HG03520 (cell line): ENCODE measurements at regions not wholly inside any gene's neighbourhood (a gene's known extent, or its start where the extent isn't known, plus 50 kb on each side); places are given as distances from the start of the nearest gene placed in this dataset.
"Not testable (repeated sequence)": the region's sequence is repeated elsewhere in the genome, so short reads cannot be mapped to it uniquely, and the experiment has no call there.

Source experiments
- ATAC-seq: cut with Tn5 transposase; IDR thresholded peaks from one replicate; pipeline ENCODE4 v1.9.1; 2021; ENCODE audit warnings: mild to moderate bottlenecking, moderate library complexity; ENCODE audit not compliant: unreplicated experiment

GRCh38 chr5:163692091-163692490, 186.7 kb downstream of the MAT2B start:
- no peak for ATAC-seq

GRCh38 chr5:163695830-163696578, 190.6 kb downstream of the MAT2B start:
- peak; percentile 96 for ATAC-seq

- ATAC-seq = no peak
Measured at GRCh38 chr5:163696579-163696887, 191.1 kb downstream of the MAT2B start.

- no peak for ATAC-seq
Measured at GRCh38 chr5:163706053-163706771, 200.8 kb downstream of the MAT2B start.

GRCh38 chr5:163712011-163712410, 206.6 kb downstream of the MAT2B start:
- ATAC-seq = no peak

GRCh38 chr5:163718272-163718671, 212.9 kb downstream of the MAT2B start:
- ATAC-seq = no peak

- no peak for ATAC-seq
Measured at GRCh38 chr5:163724305-163724704, 218.9 kb downstream of the MAT2B start.

- ATAC-seq = peak; percentile 88
Measured at GRCh38 chr5:163727028-163727427, 221.6 kb downstream of the MAT2B start.

GRCh38 chr5:163730206-163730756, 224.9 kb downstream of the MAT2B start:
- ATAC-seq = no peak

GRCh38 chr5:163731256-163731655, 225.8 kb downstream of the MAT2B start:
- ATAC-seq = no peak

GRCh38 chr5:163735069-163735468, 229.7 kb downstream of the MAT2B start:
- no peak for ATAC-seq

- ATAC-seq = no peak
Measured at GRCh38 chr5:163747586-163747985, 242.2 kb downstream of the MAT2B start.

- ATAC-seq = no peak
Measured at GRCh38 chr5:163748934-163749333, 243.5 kb downstream of the MAT2B start.

- not testable (repeated sequence) for ATAC-seq
Measured at GRCh38 chr5:163750415-163750814, 245.0 kb downstream of the MAT2B start.

GRCh38 chr5:163755505-163755904, 250.1 kb downstream of the MAT2B start:
- no peak for ATAC-seq

GRCh38 chr5:163756170-163756569, 250.8 kb downstream of the MAT2B start:
- no peak for ATAC-seq

- no peak for ATAC-seq
Measured at GRCh38 chr5:163757344-163757743, 251.9 kb downstream of the MAT2B start.

GRCh38 chr5:163758283-163758711, 252.9 kb downstream of the MAT2B start:
- no peak for ATAC-seq

GRCh38 chr5:163759000-163759704, 253.7 kb downstream of the MAT2B start:
- ATAC-seq = no peak

- ATAC-seq = no peak
Measured at GRCh38 chr5:163760498-163760897, 255.1 kb downstream of the MAT2B start.

- no peak for ATAC-seq
Measured at GRCh38 chr5:163766936-163767670, 261.7 kb downstream of the MAT2B start.
